Stimulated activated CD4-positive, alpha-beta T cell treated with anti-CD3 and anti-CD28 coated beads, Interleukin-12 subunit alpha, Interleukin-12 subunit beta, amount 100 ng/mL, for 48 hours (primary cell): ENCODE measurements at regions not wholly inside any gene's neighbourhood (a gene's known extent, or its start where the extent isn't known, plus 50 kb on each side); places are given as distances from the start of the nearest gene placed in this dataset.

Source experiments
- DNase-seq, 3 donors: peaks; one replicate each; pipeline ENCODE4 v3.0.0-alpha.2; 2020; ENCODE audit warnings: low read depth in 2 of 3, low spot score in 1 of 3

DNA sequence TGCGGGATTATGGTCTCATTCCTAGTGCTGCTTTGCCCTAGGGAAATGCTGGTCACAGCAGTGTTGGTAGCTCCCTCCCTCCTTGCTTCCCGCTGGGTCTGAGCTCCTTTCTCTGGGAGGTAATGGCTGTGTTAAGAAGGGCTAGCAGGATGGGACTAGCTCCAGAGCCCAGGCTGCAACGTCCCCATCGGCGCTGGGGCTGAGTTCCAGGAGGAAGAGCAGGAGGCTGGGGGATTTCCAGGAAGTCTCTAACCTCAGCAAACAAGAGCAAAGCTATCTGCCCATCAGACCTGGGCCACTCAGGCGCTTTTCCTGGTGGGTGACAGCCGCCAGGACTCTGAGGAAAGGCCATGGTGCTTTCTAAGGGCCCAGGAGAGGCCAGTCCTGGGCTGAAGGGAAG, 174.2 kb downstream of the DLL1 start:
- DNase-seq, result no peak

DNA sequence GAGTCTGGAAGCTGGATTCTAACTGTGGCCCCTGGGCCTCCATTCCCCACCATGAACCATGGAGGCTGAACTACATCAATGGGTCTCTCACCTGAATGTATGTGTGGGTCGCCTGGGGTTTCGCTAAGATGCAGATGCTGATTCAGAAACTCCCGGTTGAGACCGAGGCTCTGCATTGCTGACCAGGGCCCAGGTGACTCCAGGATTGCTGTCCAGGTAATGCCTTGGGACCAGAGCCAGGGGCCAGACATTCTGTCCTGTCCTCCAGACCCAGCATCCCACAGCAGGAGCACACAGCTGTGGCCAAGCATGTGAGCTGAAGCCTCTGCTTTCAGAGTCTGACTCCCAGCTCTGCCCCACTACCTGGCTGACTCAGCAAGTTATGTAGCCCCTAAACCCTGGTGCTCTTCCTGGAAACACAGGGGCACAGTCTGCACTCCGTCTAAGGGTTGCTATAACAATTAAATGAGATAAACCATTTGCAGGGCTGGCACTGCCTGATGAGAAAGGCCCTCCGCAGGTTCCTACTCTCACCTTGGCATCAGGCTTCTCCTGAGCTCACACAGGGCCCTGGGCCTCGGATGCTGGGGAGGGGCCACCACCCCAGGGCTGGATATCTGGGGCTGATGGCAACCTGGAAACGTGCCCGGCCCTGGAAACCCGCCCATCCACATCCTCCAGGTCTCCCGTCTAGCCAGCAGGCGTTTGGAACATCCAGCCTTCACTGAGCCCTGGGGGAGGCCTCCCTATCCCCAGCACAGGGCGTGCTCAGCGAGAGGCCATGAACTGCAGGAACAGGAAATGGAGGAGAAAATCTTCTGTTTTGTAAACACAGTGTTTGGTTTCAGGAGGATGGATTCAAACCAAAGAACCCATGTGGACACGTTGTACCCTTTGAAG, 175.7 kb downstream of the DLL1 start:
- DNase-seq, result no peak

DNA sequence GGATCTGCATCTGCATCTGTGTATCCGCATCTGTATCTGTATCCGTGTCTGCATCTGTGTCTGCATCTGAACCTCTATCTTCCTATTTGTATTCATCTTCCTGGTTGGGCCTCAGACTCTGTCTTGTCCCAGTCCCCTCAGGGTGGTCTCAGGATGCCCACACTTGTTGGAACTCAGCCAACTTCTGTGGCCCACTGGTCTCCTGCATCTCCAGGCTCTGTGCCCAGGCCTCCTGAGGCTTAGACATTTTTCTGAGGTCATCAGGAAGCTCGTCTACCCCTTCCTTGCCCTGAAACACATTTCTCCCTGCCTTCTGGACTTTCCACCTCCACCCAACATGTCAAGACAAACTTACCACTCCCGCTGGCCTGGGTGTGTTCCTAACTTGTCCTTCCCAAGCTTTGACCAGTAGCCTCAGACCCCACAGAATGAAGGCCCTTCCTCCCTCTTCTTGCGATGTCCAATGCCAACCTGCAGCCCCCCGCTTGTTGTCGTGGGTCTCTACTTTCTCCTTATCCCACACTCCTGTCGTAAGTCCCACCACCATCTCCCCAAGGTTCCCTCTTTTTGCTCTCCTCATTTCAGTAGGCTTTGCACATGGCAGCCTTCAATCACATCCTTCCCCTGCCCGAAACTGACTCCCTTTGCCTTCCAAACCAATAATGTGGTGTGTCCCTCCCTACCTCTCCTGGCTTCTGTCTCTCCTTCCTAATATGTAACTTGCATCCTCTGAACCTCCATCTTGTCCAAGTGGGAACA, 176.5 kb downstream of the DLL1 start:
- no peak for DNase-seq

DNA sequence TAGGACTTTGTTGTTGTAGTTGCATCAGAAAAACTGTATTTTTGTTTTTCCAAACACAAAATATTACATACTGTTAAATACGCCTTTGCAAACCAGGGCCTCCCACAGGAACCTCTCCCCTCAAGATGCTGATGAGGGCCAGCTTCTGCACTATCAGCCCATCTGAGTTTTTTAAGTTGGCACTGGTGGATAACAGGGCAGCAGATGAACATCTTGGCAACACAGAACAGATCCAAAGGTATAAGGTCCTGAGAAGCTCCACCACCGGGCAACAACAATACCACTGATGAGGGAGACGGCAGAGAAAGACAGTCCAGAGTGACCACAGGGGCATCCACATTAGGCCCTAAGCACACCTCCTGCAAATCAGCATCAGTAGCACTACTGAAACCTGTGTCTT, 177.7 kb downstream of the DLL1 start:
- DNase-seq, result no peak

DNA sequence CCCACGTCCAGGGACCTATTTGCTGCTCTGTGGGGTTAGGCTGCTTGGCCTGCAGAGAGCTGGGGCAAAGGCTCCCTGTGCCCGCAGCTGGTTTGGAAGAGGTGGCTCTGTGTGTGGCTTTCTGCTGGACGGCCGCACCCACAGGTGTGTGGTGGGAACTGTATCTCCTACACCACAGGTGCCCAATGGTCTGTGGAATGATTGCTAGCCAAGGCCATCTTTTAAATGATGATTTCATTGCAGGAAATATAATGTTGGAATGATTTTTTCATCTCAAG, 178.4 kb downstream of the DLL1 start:
- DNase-seq, result no peak

DNA sequence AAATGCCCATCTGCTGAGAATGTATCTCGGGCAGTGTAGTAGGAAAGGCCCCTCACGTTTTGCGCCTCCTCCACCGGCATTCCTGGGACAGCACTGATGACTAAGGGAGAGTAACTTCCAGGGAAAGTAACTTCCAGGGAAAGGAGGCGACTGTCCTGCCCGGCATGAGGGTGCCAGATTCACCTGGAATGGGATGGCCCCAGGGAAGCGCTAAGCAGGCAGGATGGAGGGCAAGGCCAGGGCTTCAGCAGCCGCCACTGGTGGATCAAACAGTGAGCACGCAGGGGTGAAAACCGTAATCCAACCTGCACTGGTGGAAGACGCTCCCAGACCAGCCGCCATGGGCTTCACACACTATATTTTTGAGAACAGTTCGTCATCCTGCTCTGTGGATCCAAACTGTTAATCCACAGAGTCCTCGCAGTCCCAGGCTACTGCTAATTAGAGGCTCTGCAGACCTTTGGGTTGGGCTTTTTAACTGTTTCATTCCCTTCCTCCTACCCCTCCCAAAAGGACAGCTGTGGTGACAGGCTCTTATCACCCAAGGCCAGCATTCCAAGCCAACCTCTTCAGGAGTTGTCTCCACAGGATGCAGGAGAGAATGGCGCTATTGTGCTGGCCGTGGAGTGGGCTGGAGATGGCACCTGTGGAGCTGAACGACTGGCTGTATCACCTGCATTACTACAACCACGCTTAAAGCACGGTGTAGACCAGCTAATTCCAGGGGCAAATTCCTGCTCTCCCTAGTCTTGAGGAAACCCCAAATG, 178.9 kb downstream of the DLL1 start:
- DNase-seq, result no peak

DNA sequence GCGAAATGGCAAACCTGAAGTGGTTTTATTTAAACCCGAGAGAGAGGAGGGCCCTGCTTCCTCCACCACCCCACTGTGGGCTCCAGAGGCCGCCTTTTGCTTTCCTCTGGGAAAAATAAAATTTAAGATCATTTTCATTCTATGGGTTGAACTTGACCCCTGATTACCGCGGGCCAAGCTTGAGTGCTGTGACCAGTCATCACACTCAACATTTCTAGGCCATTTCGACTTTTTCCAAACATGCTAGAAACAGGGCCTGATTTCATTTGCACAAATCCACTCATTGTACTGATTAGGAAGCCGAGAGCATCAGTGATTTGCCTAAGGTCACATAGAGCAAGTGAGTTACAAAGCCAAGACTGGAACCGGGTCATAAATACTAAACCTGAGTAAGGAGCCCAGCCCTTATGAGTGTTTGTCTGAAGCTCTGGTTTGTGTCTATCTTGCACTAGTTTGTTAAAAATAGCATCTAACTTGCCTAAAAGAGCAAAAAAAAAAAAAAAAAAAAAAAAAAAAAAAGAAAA, 179.7 kb downstream of the DLL1 start:
- no peak for DNase-seq

DNA sequence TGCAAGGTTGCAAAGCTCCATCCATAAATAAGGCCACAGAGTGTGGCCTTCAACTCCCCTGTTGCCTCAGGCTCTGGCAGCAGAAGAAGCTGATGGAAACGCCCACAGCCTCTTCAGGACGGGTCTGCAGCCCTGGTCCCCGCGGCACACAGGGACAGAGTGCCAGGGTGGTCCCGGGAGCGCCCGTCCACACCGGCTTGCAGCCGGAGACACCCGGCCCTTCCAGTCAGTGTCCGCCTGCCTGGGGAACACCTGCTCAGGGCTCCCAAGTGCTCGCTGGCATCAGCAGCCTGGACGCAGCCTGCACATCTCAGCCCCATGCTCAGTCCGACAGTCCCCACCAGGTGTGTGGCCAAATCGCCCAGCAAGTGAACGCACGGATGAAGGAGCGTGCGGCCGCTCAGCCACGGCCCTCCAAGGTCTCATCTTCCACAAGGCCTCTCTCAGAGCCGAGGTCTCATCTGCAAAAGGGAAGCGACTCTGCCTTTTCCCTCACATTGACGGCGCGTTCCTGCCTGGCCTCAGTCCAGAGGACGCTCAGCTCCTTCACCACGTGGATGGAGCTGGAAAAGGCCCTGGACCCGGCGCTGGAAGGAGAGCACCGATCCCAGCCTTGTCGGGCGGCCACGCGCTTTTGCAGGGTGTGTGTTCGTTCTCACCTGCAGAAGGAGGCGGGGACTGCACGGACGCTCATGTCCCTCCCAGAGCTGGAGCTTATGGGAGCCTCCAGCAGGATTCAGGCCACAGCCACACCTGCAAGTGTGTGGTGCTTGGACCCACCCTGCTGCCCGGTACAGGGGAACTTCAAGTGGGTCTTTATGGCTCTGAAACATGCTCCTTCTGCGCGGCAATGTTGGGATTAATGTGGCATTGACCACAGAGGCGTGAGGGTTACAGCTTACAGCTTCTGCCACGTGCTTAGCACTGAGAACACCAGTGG, 180.4 kb downstream of the DLL1 start:
- DNase-seq, result no peak

DNA sequence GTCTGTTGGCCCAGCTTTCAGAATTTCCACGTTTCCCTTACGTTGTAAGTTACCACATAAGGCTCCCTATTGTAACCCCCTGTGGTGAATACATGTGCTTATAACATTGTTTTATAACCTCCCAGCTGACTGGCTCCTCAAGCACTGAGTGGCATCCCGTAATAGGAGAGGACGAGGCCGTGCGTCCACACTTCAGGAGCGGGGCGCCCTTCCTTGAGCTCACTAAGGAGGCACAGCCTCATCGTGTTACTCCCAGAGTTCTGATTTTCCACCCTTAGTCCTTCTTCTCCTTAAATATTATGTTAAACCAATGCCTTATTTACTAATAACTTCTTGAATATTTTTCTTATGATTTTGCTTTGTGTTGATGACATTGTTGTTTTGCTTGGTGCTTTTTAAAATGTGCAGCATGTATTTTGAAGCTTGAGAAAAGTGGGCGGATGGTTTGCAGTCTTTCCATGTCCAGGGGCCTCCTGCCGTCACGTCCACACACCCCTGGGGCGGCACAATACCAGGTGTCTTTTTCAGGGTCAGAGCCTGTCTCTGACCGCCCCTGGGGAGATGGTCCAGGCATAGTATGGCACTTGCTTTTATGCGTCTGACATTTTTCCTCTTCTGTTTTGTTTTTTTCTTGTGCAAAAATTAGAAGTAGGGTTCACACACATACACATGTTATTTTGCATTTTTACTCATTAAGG, 181.8 kb downstream of the DLL1 start:
- no peak for DNase-seq

DNA sequence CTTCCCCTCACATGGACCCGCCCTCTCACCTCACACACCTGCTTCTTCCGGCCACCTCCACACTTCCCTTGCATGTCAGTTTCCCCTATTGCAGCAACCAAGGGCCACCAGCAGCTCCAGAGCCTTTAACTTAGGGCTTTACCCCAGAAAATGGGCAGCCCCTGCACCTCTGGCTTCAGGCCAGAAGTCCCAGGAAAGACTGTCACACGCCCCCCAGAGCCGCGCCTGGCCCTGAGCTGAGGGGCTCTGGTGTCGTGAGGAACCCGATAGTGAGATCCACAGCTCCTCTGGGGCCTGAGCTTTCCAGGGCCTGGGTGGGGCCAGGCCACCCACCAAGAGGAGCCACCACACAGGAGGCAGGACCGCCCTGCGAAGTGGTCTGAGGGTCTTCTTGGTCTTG, 182.4 kb downstream of the DLL1 start:
- no peak for DNase-seq

DNA sequence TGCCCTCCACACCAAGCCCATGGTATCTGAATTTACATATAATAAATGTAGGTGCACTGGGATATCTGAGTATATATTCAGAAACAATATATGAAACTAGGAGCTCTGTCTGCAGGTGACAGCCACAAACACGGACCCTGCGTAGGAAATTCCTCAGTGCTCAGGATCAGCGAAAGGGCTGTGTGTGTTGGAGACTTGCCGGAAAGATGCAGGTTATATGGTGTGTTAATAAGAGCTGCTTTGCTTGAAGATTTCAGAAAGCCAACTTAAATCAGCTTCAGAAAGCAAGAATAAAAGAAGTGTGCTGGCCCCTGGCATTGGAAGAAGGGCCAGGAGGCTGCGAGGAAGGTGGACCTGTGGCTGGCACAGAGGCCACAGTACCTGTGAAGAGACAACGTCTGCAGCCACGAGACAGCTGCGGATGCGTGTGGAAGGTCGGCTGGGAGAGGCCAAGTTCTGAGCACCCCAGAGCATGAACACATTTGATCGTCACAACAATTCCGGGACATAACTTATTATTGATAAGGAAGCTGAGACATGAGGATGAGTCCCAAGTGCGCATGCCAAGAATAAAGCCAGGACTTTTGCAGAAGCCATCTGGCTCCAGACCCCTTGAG, 183.2 kb downstream of the DLL1 start:
- no peak for DNase-seq

DNA sequence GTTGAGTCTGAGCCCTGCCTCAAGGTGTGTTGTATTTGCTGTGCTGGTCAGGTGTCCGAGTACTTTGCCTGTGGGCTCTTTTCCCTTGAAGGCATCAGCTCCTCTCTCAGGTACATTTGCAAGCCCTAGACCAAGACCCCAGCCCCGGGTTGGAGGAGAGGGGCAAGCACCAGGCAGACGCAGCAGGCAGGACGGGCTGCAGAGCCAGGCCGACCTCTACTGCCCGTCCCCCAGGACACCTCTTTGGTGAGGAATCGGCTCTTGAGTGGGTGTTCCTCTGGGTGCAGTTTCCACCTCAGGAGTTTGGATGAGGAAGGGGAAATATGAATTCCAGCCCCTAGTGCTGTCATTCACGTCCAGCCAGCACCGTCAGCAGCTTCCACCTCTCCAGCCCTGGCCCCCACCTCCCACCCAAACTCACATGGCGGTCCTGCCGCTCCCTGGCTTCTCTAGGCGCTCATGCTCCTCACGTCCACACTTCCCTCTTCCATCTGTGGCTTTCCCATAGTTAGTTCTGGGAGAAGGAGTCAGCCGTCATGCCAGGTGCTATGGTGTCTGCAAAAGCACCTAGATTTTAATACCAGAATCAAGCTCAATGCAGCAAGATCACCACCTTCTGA, 183.9 kb downstream of the DLL1 start:
- DNase-seq, result no peak

DNA sequence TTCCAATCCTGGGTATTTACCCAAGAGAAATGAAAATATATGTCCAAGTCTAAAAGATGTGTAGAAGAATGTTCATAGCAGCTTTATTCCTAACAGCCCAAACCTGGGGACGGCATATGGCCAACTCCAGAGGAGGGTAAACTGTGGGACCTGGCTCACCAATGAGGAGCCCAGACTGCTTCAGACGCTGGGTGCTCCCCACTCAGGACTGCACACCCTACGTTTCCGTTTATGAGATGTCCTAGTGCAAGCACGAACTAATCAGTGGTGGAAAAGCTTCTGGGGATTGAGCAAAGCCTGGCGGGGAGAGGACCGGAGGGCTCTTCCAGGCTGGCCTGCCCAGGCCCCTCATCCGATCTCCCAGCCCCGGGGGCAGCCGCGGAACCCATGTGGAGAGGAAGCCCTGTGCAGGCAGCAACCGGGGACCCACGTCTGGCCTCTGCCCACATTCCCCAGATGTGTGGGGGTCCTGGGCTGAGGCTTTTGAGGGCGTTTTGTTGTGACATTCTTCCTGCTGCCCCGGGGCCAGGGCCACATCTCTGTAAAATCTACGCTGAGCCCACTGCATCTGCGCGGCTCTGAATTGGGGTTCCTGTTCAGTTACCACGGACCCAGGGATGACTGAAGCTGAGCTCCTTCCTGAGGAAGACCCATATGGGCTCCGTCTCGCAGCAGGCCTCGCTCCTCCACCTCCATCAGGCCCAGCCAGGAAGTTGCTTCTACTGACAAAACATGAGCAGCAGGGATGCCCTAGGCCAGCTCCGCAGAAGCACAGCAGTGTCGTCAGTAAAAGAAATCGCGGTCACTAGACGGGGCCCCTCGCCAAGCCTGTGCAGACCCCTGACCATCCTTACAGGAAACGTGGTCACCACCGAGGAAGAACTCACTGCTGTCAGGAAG, 188.0 kb downstream of the DLL1 start:
- no peak for DNase-seq

DNA sequence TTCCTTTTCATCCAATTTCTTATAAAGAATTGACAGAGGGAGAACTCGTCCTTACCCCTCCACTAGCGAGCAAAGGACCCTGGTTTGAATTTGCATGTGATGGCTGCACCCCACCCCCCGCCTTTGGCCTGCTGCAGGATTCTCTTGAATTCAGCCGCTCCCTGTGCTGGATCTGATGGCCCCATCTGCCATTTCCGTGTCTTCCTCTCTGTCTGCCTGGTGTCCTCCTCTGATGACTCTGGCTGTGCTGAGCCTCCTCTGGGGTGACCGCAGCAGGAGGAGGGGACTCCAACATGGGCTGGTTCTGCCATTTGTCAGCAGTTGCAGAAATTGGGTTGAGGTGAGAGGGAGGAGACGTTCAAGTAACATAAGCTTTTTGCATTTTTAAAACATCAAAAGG, 188.8 kb downstream of the DLL1 start:
- no peak for DNase-seq

DNA sequence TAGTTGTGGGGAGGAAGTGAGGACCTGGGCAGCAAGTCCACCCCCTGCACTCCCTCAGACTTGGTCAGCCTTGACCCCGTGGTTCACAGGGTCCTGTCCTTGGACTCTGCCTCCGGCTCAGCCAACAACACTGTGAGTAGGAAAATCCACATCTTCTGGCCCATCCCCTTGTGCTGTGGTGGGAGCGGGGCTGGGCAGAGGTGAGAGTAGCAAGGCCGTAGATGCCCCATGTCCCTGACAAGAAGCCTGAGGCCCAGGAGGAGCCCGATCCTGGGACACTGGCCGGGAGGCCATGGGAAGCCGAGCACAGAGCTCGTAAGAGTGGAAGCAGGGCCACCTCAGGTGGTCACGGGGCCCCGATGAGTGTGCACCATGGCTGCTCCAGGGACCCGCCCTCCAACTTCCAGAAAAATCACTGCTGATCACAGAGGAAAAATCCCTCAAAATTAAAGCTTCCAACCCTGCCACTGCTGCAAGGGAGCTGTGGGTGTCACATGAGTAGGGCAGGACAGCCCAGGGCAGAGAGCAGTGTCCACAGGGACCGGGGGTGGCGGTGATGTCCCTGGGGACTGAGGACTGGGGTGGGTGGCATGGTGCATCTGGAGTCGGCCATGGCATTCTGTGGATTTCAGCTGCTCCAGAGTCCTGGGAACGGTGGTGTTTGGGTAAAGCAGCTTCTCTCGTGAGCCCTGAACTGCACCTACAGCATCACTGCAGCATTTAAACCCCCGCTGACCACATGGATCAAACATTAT, 189.4 kb downstream of the DLL1 start:
- no peak for DNase-seq

DNA sequence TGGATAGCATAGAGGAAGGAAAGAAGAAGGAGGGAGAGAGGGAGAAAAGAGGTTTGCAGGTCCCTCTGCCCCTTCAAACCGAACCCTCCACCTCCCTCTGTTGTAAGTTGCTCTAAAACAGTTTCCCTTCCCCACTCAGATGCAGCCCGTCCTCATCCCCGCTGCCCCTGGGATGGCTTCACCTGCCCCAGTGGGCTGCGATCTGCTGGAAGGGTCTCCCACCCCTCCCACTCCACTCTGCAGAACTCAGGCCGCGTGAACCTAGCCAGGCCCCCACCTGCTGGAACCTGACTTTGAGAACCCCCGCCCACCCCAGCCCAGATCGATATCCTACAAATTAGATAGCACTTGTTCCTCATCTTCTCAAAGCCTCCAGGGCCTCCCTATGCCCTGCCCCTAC, 190.8 kb downstream of the DLL1 start:
- DNase-seq, result no peak

DNA sequence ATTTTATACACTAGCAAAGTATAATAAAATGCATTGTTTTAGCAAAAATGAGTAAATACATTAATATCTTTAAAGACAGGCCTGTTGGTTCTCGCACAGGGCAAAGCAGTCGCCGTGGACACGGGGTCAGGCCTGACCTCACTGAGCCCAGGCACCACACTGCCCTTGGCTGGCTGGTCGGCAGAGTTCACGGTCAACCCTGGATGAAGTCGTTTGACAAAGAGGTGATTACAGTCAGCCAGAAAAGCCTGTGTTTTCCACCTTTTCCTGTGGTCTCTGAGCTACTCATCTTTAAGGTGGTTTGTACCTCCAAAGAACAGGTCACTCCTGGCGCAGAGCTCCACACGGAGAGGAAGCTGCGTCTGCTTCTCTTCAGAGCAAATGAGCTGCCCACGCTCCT, 191.5 kb downstream of the DLL1 start:
- no peak for DNase-seq
